SW480 (cell line): ENCODE measurements at regions not wholly inside any gene's neighbourhood (a gene's known extent, or its start where the extent isn't known, plus 50 kb on each side); places are given as distances from the start of the nearest gene placed in this dataset.

ENCODE experiments used
- DNase-seq: peaks from one replicate; pipeline ENCODE4 v3.0.0-alpha.2; 2016; ENCODE audit warnings: low spot score

- DNase-seq = no peak
Measured at GRCh38 chr4:23741681-23742191, 148.1 kb downstream of the PPARGC1A start.

GRCh38 chr4:23737571-23737970, 152.3 kb downstream of the PPARGC1A start:
- no peak for DNase-seq

GRCh38 chr4:23736466-23736865, 153.4 kb downstream of the PPARGC1A start:
- no peak for DNase-seq

GRCh38 chr4:23734000-23734399, 155.8 kb downstream of the PPARGC1A start:
- no peak for DNase-seq

GRCh38 chr4:23733476-23733875, 156.4 kb downstream of the PPARGC1A start:
- DNase-seq = no peak

GRCh38 chr4:23730998-23731397, 158.8 kb downstream of the PPARGC1A start:
- DNase-seq = no peak

- no peak for DNase-seq
Measured at GRCh38 chr4:23728971-23729370, 160.9 kb downstream of the PPARGC1A start.

- DNase-seq = peak; percentile 47
Measured at GRCh38 chr4:23728393-23728792, 161.5 kb downstream of the PPARGC1A start.

GRCh38 chr4:23720556-23720955, 169.3 kb downstream of the PPARGC1A start:
- no peak for DNase-seq

- no peak for DNase-seq
Measured at GRCh38 chr4:23718435-23718834, 171.4 kb downstream of the PPARGC1A start.

- peak; percentile 22 for DNase-seq
Measured at GRCh38 chr4:23717528-23718248, 172.2 kb downstream of the PPARGC1A start.

GRCh38 chr4:23710298-23710697, 179.5 kb downstream of the PPARGC1A start:
- DNase-seq = no peak

GRCh38 chr4:23707652-23708026, 182.2 kb downstream of the PPARGC1A start:
- no peak for DNase-seq

GRCh38 chr4:23706972-23707651, 182.7 kb downstream of the PPARGC1A start:
- DNase-seq = peak; percentile 2

GRCh38 chr4:23700197-23700596, 189.7 kb downstream of the PPARGC1A start:
- no peak for DNase-seq

- DNase-seq = no peak
Measured at GRCh38 chr4:23697722-23698121, 192.1 kb downstream of the PPARGC1A start.

GRCh38 chr4:23697001-23697528, 192.8 kb downstream of the PPARGC1A start:
- no peak for DNase-seq

- no peak for DNase-seq
Measured at GRCh38 chr4:23686169-23686897, 203.5 kb downstream of the PPARGC1A start.

GRCh38 chr4:23685471-23685870, 204.4 kb downstream of the PPARGC1A start:
- DNase-seq = no peak

- DNase-seq = peak; percentile 6
Measured at GRCh38 chr4:23680671-23681518, 209.0 kb downstream of the PPARGC1A start.

GRCh38 chr4:23674694-23675093, 215.2 kb downstream of the PPARGC1A start:
- no peak for DNase-seq

- no peak for DNase-seq
Measured at GRCh38 chr4:23667659-23668058, 222.2 kb downstream of the PPARGC1A start.
